ENCODE measurements at regions not wholly inside any gene's neighbourhood (a gene's known extent, or its start where the extent isn't known, plus 50 kb on each side); places are given as distances from the start of the nearest gene placed in this dataset.

GRCh38 chr4:57488366-57489162 is 378.4 kb upstream of the IGFBP7 start:
- no peak for DNase-seq (ENCODE audit: low read depth)
- FAIRE-seq = no peak
- H3K36me3 ChIP-seq (ENCODE audit: control insufficient read depth, insufficient read depth, low read length) = no peaks in the 10 kb centered on the region
- no peak for TF ChIP-seq CTCF (IDR thresholded peaks at IDR 0.05; ENCODE audit: insufficient read depth, low read length, severe bottlenecking)
- H3K4me3 ChIP-seq (ENCODE audit: low read depth, low read length) = no peak overlapping the region
- no peaks in the 10 kb centered on the region for H3K27me3 ChIP-seq (ENCODE audit: control insufficient read depth, insufficient read depth, low read length)

GRCh38 chr4:57475424-57475823 is 365.2 kb upstream of the IGFBP7 start:
- no peaks in the 10 kb centered on the region for H3K36me3 ChIP-seq (ENCODE audit: control insufficient read depth, insufficient read depth, low read length)
- no peak overlapping the region for H3K4me3 ChIP-seq (ENCODE audit: low read depth, low read length)
- no peak for DNase-seq (ENCODE audit: low read depth)
- FAIRE-seq = no peak
- H3K27me3 ChIP-seq (ENCODE audit: control insufficient read depth, insufficient read depth, low read length) = no peaks in the 10 kb centered on the region
- TF ChIP-seq CTCF (IDR thresholded peaks at IDR 0.05; ENCODE audit: insufficient read depth, low read length, severe bottlenecking) = no peak

- TF ChIP-seq CTCF (IDR thresholded peaks at IDR 0.05; ENCODE audit: insufficient read depth, low read length, severe bottlenecking) = no peak
- no peak for FAIRE-seq
- Histone ChIP-seq H3K27me3 (ENCODE audit: control insufficient read depth, insufficient read depth, low read length) (no peaks in the 10 kb centered on the region), H3K4me3 (ENCODE audit: low read depth, low read length) (no peak overlapping the region), H3K36me3 (ENCODE audit: control insufficient read depth, insufficient read depth, low read length) (no peaks in the 10 kb centered on the region)
- no peak for DNase-seq (ENCODE audit: low read depth)
These were observed 355.3 kb upstream of the IGFBP7 start for GRCh38 chr4:57465321-57466056.

GRCh38 chr4:57462843-57463242 is 352.7 kb upstream of the IGFBP7 start:
- Histone ChIP-seq H3K27me3 (ENCODE audit: control insufficient read depth, insufficient read depth, low read length) (no peaks in the 10 kb centered on the region), H3K4me3 (ENCODE audit: low read depth, low read length) (no peak overlapping the region), H3K36me3 (ENCODE audit: control insufficient read depth, insufficient read depth, low read length) (no peaks in the 10 kb centered on the region)
- no peak for TF ChIP-seq CTCF (IDR thresholded peaks at IDR 0.05; ENCODE audit: insufficient read depth, low read length, severe bottlenecking)
- no peak for DNase-seq (ENCODE audit: low read depth)
- no peak for FAIRE-seq

GRCh38 chr4:57460967-57461366 is 350.8 kb upstream of the IGFBP7 start:
- H3K27me3 ChIP-seq (ENCODE audit: control insufficient read depth, insufficient read depth, low read length) = no peaks in the 10 kb centered on the region
- TF ChIP-seq CTCF (IDR thresholded peaks at IDR 0.05; ENCODE audit: insufficient read depth, low read length, severe bottlenecking) = no peak
- FAIRE-seq (no peak), DNase-seq (ENCODE audit: low read depth) (no peak)
- no peak overlapping the region for H3K4me3 ChIP-seq (ENCODE audit: low read depth, low read length)
- H3K36me3 ChIP-seq (ENCODE audit: control insufficient read depth, insufficient read depth, low read length) = no peaks in the 10 kb centered on the region
